Hematopoietic multipotent progenitor cell treated with erythropoietin and hydrocortisone succinate and interleukin-3 and kit ligand, for 15 days (in vitro differentiated cells): ENCODE measurements at regions not wholly inside any gene's neighbourhood (a gene's known extent, or its start where the extent isn't known, plus 50 kb on each side); places are given as distances from the start of the nearest gene placed in this dataset.
"Not testable (repeated sequence)": the region's sequence is repeated elsewhere in the genome, so short reads cannot be mapped to it uniquely, and the experiment has no call there.

Experiments
- DNase-seq: peaks from one replicate; pipeline ENCODE4 v3.0.0-alpha.2; 2015; ENCODE audit warnings: low spot score

DNA sequence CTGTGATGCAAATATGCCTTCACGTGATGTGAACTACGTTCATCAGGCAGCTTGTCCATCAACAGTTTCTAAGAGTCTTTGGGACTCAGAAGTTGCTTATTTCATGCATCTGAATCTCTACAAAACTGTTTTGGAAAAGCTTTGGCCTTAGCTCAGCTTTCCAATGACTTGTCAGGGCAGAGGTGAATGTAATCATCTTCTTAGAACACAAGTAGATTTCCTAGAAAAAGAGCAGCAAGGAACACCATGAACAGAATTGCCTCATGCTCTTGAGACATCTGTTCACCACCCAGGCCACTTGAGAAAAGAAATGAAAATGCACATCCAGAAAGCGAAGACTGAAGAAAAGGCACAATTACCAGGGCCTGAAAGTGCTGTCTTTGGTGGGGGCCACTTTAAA lies 105.8 kb upstream of the PDHA1 start:
- no peak for DNase-seq

- no peak for DNase-seq
These were observed 100.3 kb upstream of the PDHA1 start for GRCh38 chrX:19243431-19243830.

GRCh38 chrX:19244921-19245320 lies 98.8 kb upstream of the PDHA1 start:
- DNase-seq, result not testable (repeated sequence)

DNA sequence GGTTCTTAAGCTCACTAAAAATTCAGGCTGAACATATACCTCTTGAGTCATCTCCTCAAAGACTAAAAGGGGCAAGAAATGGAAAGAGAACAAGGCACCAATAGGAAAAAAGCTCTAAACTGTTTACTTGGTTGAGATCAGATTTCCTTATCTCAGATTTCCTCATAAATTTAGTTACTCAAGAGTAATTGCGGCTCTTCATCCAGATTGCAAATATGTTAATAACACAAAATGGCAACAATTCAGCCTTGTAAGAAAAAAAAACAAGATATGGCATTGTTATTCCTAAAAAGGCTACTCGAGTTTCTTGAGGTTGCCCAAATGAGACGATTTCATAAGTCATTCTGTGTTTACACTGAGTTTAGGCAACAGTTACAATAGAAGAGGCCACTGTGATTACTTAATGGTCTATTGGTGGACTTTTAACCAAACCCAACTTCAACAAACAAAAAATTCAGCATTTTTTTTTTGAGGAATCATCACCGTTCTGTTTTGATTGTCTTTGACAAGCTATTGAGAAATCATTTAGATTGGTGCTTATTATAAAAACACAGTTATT lies 97.9 kb upstream of the PDHA1 start:
- DNase-seq, result no peak

DNA sequence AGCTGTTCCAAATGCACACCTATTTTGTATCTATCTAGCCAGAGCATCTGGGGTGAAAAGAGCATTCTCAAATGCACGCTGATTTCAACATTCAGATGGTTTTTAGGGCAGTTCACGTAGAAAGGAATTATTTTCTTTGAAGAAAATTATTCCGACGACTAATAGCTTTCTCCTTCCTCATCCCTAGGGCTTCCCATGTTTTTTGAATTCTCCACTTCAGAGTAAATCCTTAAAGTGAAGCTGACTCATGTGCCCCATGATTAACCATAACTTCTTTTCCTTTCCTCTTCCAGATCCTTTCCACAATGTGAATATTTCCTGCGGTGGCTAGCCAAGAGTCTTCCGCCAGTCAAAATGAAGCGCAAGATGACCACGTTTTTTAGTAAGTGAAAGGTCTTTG lies 86.7 kb upstream of the PDHA1 start:
- no peak for DNase-seq

- DNase-seq, result not testable (repeated sequence)
These were observed 82.7 kb upstream of the PDHA1 start for GRCh38 chrX:19261026-19261425.

GRCh38 chrX:19270727-19271126 lies 73.0 kb upstream of the PDHA1 start:
- DNase-seq, result no peak

GRCh38 chrX:19272452-19272851 lies 71.3 kb upstream of the PDHA1 start:
- no peak for DNase-seq

DNA sequence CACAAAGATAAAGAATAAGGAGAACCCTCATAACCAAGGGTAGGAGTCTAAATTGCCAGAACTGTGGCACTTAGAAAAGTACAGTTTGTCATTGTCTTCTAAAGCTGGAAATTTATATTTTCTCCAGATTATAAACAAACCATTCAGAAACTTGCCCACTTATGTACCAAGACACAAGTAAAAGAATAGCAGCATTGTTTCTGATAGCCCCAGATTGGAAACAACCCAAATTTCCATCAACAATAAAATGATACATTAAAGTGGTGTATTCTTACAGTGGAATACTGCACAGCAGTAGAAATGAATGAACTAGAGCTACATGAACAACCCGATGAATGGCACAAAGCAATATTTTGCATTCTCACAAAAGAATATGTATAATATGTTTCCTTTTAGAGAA lies 63.1 kb upstream of the PDHA1 start:
- no peak for DNase-seq

DNA sequence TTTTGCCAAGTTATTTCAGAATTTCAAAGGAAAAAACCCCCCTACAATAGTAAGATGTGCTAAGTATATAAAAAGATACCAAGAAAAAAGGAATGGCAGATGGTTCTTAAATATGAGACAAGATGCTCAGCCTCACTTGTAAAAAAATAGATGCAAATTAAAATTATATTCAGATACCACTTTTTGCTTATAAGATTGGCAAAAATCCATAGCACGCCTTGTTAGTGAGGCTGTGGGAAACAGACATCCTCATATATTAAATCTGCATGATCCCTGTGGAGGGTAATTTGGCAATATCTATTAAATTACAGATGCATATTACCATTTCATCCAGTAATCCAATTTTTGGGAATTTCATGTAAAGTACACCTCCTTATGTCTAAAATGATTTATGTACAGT lies 62.5 kb upstream of the PDHA1 start:
- DNase-seq, result no peak

DNA sequence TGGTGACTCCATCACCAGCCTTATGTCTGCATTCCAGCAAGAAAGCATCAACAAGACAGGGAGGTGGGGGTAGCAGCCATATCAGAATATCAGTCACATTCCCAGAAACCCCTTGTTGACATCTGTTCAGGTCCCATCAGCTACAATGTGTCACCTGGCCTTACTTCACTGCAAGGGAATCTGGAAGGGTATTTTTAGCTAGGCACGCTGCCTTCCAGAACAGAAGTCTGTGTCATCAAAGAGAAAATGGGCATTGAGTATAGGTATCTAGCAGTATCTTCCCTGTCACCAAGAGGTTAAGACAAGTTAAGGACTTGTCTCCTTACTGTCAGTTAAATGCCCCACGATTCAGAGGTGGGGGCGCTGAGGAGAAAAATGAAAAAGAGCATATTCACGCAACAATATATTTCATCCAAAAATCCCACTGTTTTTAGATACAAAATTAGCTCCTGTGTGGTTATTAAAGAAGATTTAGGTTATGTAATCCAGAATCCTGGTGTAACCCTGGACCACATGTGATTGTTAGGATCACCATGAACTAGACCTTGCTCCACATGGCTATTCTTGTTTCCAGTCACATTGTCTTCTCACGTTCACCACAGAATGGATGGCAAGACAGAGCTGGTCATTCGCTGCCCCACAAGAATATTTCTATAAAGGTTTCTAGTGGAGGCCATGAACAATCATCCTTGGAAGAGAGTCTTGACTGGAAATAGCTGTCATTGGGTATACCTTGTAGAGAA lies 60.0 kb upstream of the PDHA1 start:
- no peak for DNase-seq

DNA sequence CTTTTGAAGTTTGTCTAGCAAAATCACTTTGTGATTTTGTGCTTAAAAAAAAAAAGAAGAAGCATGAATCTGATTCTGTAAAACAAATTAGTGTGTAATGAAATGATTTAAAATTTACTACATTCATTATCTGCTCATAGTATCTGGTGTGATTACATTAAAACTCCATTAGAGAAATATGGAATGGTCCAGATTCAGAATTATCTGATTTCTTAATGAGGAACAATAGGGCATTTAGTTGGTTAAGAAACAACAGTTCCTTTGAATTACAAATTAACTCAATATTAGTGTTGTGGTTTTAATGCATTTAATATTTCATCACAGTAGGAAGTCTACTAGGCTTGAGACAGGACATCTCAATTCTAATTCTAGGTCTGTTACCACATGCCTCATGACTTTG lies 57.9 kb upstream of the PDHA1 start:
- DNase-seq, result no peak

DNA sequence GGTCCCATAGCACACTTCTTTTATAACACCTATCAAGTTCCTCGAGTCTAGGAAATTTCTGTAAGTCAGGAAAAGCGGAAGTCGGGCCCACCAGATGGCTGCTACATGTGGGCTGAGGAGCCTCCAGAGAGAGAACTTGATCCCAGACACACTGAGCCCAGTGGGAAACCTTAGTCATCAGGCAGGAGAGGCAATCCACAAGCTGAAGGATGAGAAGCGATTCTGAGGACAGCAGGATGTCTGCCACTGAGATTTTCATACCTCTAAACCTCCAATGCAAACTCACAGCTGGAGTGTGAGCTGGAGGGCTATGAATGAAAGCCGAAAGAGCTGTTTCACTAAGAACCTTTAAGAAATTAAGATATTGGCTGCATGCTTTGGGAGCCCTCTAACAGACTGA lies 52.6 kb upstream of the PDHA1 start:
- DNase-seq, result no peak

GRCh38 chrX:19293606-19294325 lies 50.0 kb upstream of the PDHA1 start:
- DNase-seq, result no peak
